Sigmoid colon (tissue), 6 donors: ENCODE measurements at regions not wholly inside any gene's neighbourhood (a gene's known extent, or its start where the extent isn't known, plus 50 kb on each side); places are given as distances from the start of the nearest gene placed in this dataset.

Experiments
- DNase-seq: peaks from one replicate; pipeline ENCODE4 v3.0.0-alpha.2; 2019
- H3K27ac ChIP-seq, 4 donors: fragments of 200-600 bp; sonication (generic); one replicate each; pipeline ENCODE4 v1.5.1; 2016 to 2019; ENCODE audit warnings: mild to moderate bottlenecking in 1 of 4
- H3K27me3 ChIP-seq, 3 donors: fragments of 200-600 bp; sonication (generic); one replicate each; pipeline ENCODE4 v1.5.1; 2019; ENCODE audit warnings: mild to moderate bottlenecking in 1 of 3
- H3K36me3 ChIP-seq, 4 donors: fragments of 200-600 bp; sonication (generic); one replicate each; pipeline ENCODE4 v1.5.1; 2016 to 2019
- H3K4me1 ChIP-seq, 4 donors: fragments of 200-600 bp; sonication (generic); one replicate each; pipeline ENCODE4 v1.5.1; 2017 to 2019
- H3K4me3 ChIP-seq, 4 donors: fragments of 200-600 bp; sonication (generic); one replicate each; pipeline ENCODE4 v1.5.1; 2017 to 2019; ENCODE audit warnings: mild to moderate bottlenecking in 2 of 4, moderate library complexity in 1 of 4
- H3K9me3 ChIP-seq, 4 donors: fragments of 200-600 bp in 3 of 4; sonication (generic) in 3 of 4; one replicate each; pipeline versions ENCODE4 v1.5.1 to v1.6.1; 2013 to 2019
- EP300 ChIP-seq, 4 donors: sonication (generic); formaldehyde crosslinking; IDR thresholded peaks; one replicate each; pipeline ENCODE4 v1.6.1; 2017; ENCODE audit warnings: antibody characterized with exemption in 4 of 4
- POLR2A ChIP-seq, 2 donors: fragments of 450-650 bp; IDR thresholded peaks; one replicate each; pipeline ENCODE4 v1.6.1; 2016; ENCODE audit warnings: antibody characterized with exemption in 2 of 2, mild to moderate bottlenecking in 2 of 2, moderate library complexity in 2 of 2
- POLR2AphosphoS5 ChIP-seq, 4 donors: sonication (generic); formaldehyde crosslinking; IDR thresholded peaks; one replicate each; pipeline ENCODE4 v1.6.1; 2017; ENCODE audit warnings: antibody characterized with exemption in 4 of 4
- WGBS, 2 donors: extraction: QIAGEN DNeasy Blood & Tissue Kit; methylation state at CpG; one replicate each; pipeline ENCODE4 v1.1.7; 2013; 5-methylcytosine and 5-hydroxymethylcytosine counted together
- intact Hi-C: fragments of 100-400 bp; cut with DNase I; formaldehyde crosslinking; loops from one replicate; pipeline ENCODE4 v1.15.1; 2023
- TF ChIP-seq, protein P1 (sequence below), 4 experiments: fragments of 450-650 bp in 3 of 4; fragments of 200-600 bp in 1 of 4; IDR thresholded peaks; one replicate each; pipeline ENCODE4 v1.5.1; 2016 to 2019; ENCODE audit warnings: antibody characterized with exemption in 4 of 4, mild to moderate bottlenecking in 3 of 4, moderate library complexity in 2 of 4
- donor health status: healthy with polysubstance abuse.
- donor health status: healthy.

DNA sequence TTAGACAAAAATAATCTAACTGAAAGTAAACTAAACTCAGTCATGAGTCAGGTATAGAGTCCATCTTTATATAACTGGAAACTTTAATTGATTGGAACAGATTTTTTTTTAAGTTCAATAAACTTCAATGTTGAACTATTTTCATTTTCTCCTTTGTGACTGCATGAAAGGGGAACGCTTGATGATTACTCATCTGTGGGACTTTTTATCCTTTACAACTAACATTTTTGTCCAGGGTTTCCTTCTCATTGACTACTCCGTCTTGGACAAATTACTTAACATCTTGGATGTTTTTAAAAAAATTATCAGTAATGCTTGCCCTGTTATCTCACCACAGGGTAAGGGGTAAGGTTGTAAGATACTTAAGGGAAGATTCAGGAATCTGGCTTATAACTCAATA lies 1658.4 kb downstream of the MAT2B start:
- Histone ChIP-seq H3K4me3 (no peak overlapping the region), H3K4me1 (no peaks in the 10 kb centered on the region), H3K9me3 (no peaks in the 10 kb centered on the region), H3K27ac (no peak overlapping the region), H3K36me3 (no peaks in the 10 kb centered on the region), H3K27me3 (no peaks in the 10 kb centered on the region)
- intact Hi-C loops = no loop called here
- TF ChIP-seq EP300 (IDR thresholded peaks at IDR 0.05) (no peak), POLR2AphosphoS5 (IDR thresholded peaks at IDR 0.05) (no peak), POLR2A (IDR thresholded peaks at IDR 0.05) (no peak)
- TF ChIP-seq, protein P1, sequence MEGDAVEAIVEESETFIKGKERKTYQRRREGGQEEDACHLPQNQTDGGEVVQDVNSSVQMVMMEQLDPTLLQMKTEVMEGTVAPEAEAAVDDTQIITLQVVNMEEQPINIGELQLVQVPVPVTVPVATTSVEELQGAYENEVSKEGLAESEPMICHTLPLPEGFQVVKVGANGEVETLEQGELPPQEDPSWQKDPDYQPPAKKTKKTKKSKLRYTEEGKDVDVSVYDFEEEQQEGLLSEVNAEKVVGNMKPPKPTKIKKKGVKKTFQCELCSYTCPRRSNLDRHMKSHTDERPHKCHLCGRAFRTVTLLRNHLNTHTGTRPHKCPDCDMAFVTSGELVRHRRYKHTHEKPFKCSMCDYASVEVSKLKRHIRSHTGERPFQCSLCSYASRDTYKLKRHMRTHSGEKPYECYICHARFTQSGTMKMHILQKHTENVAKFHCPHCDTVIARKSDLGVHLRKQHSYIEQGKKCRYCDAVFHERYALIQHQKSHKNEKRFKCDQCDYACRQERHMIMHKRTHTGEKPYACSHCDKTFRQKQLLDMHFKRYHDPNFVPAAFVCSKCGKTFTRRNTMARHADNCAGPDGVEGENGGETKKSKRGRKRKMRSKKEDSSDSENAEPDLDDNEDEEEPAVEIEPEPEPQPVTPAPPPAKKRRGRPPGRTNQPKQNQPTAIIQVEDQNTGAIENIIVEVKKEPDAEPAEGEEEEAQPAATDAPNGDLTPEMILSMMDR (IDR thresholded peaks at IDR 0.05) = no peak
- no peak for DNase-seq
- WGBS, 2 donors = 44 to 65% methylated on average over 2 of the region's 2 CpGs

DNA sequence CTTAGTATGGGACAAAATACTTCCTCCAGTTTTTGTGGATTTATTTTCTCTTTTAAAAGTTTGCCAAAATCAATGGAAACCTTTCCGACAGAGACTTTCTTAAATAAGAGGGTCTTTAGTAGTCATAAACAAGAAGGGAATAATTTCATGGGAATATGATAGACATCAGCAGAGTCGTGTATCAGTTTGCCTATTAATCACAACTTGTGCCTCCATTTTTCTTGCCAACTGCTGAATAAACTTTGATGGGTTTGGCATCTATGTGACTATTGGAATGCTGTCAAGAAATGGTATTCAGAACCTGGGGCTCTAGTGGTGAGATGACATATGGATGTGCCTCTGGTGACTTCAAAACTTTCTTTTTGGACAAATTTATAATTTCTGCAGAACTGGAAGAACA lies 1668.2 kb downstream of the MAT2B start:
- intact Hi-C loops = no loop called here
- 70 to 88% methylated on average over 2 of the region's 2 CpGs for WGBS, 2 donors
- Histone ChIP-seq H3K4me3 (no peak overlapping the region), H3K27me3 (no peaks in the 10 kb centered on the region), H3K36me3 (no peaks in the 10 kb centered on the region), H3K9me3 (no peaks in the 10 kb centered on the region), H3K4me1 (no peaks in the 10 kb centered on the region), H3K27ac (no peak overlapping the region)
- no peak for DNase-seq
- no peak for TF ChIP-seq EP300 (IDR thresholded peaks at IDR 0.05)
- TF ChIP-seq POLR2A (IDR thresholded peaks at IDR 0.05) = no peak
- TF ChIP-seq, protein P1 (IDR thresholded peaks at IDR 0.05) = no peak
- TF ChIP-seq POLR2AphosphoS5 (IDR thresholded peaks at IDR 0.05) = no peak

DNA sequence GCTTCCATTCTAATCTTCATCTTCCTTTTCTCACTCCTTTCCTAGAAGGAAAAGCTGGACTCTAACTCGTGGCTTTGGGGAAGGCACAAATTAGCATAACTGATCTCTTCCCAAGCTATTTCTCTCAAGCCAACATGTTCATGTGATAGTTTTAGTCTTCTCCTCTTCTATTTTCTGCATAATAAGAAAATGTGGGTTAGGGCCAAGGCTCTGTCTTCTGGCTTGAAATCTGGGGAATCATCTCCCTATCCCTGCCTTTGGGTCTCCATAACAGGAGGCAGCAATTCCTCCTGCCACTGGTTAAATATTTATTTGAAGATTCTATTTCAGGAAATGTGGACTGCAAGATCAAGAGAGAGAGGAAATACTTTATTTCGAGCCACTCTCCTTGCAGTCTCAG lies 1669.6 kb downstream of the MAT2B start:
- WGBS, 2 donors = 41 to 56% methylated on average over 2 of the region's 2 CpGs
- H3K4me1 ChIP-seq = no peaks in the 10 kb centered on the region
- TF ChIP-seq EP300 (IDR thresholded peaks at IDR 0.05) (no peak), POLR2A (IDR thresholded peaks at IDR 0.05) (no peak), POLR2AphosphoS5 (IDR thresholded peaks at IDR 0.05) (no peak)
- TF ChIP-seq, protein P1 (IDR thresholded peaks at IDR 0.05) = no peak
- intact Hi-C loops = no loop called here
- no peak for DNase-seq
- H3K36me3 ChIP-seq = no peaks in the 10 kb centered on the region
- no peak overlapping the region for H3K27ac ChIP-seq
- H3K9me3 ChIP-seq = no peaks in the 10 kb centered on the region
- no peak overlapping the region for H3K4me3 ChIP-seq
- no peaks in the 10 kb centered on the region for H3K27me3 ChIP-seq

DNA sequence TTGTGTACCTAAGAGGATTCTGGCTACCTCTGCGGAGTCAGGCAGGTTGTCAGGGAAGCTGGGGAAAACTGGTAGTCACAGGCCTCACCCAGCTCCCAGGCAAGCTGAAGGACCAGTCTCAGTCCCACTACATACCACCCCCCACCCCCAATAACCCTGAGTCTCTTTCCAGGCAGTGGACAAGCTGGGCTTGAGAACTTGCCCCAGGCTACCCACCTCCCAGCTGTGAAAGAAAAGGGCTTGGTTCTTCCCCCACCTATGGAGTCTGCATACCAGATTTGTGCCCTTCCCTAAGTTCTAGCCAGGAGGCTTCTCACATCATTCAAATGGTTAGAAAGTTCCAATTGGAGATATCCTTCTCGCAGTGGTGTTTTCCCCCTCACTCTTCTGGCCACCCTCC lies 1678.8 kb downstream of the MAT2B start:
- Histone ChIP-seq H3K27ac (no peak overlapping the region), H3K36me3 (no peaks in the 10 kb centered on the region), H3K4me3 (no peak overlapping the region), H3K27me3 (no peaks in the 10 kb centered on the region), H3K4me1 (no peaks in the 10 kb centered on the region), H3K9me3 (peaks cover 0 to 2% (median 0%) of the 10 kb centered on the region in 4 donors)
- no peak for TF ChIP-seq POLR2A (IDR thresholded peaks at IDR 0.05)
- no peak for DNase-seq
- 96 to 97% methylated on average over 2 of the region's 2 CpGs for WGBS, 2 donors
- intact Hi-C loops = no loop called here

DNA sequence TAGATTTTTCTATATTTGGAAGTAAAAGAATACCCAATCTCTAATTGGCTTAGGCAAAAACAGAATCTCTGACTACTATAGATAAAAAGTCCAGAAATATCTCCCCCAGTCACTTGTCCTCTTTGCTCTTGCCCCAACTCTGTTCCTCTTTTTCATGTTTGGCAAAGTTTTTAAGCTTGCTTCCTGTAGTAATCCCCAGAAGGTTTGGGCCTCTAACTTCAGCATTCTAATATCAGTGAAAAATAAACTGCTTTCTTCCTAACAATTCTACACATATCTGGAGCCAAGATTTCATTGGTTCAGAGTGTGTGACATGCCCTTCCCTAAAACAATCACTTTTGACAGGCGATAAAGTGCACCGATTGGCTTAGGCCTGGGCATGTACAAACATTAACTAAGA lies 1680.3 kb downstream of the MAT2B start:
- no peaks in the 10 kb centered on the region for H3K36me3 ChIP-seq
- intact Hi-C loops = no loop called here
- H3K9me3 ChIP-seq = peaks cover 0 to 2% (median 0%) of the 10 kb centered on the region in 4 donors
- no peaks in the 10 kb centered on the region for H3K27me3 ChIP-seq
- no peak overlapping the region for H3K4me3 ChIP-seq
- H3K4me1 ChIP-seq = no peaks in the 10 kb centered on the region
- TF ChIP-seq EP300 (IDR thresholded peaks at IDR 0.05) (no peak), POLR2AphosphoS5 (IDR thresholded peaks at IDR 0.05) (no peak), POLR2A (IDR thresholded peaks at IDR 0.05) (no peak)
- TF ChIP-seq, protein P1 (IDR thresholded peaks at IDR 0.05) = no peak
- DNase-seq = no peak
- WGBS, 2 donors = 69 to 86% methylated on average over 2 of the region's 2 CpGs
- H3K27ac ChIP-seq = no peak overlapping the region
